GM12878 (cell line): ENCODE measurements at regions not wholly inside any gene's neighbourhood (a gene's known extent, or its start where the extent isn't known, plus 50 kb on each side); places are given as distances from the start of the nearest gene placed in this dataset.

ENCODE experiments used
- ATAC-seq: fragments of 200-7000 bp; cut with Tn5 transposase; 3 replicates; pipeline ENCODE4 v1.9.1; 2020; ENCODE audit warnings: mild to moderate bottlenecking, moderate library complexity
- BruUV-seq: library from RNA; stranded (reverse); fragments of 400-500 nt; replicated peaks from 2 replicates; lab custom pipeline; 2021; lab: Mats Ljungman, UMichigan
- CTCF ChIA-PET: fragments of 300-600 bp; sonication (Branson Sonifier 250); formaldehyde crosslinking; extraction: SDS; loops from one replicate; lab custom pipeline; 2021; ENCODE audit warnings: inconsistent platforms; lab: Yijun Ruan, JAX
- POLR2A ChIA-PET: fragments of 350-600 bp; formaldehyde crosslinking; extraction: SDS; loops from one replicate; lab custom pipeline; 2021; ENCODE audit warnings: inconsistent platforms; lab: Charles Lee
- RAD21 ChIA-PET: fragments of 300-600 bp; sonication (Branson Sonifier 250); formaldehyde crosslinking; loops from one replicate; lab custom pipeline; 2023; ENCODE audit warnings: antibody characterized with exemption; ENCODE audit not compliant: unreplicated experiment; lab: Charles Lee
- SMC1A ChIA-PET: fragments of 300-600 bp; sonication (Branson Sonifier 250); formaldehyde crosslinking; loops from one replicate; lab custom pipeline; 2023; ENCODE audit not compliant: unreplicated experiment, uncharacterized antibody; lab: Charles Lee
- DNase-seq: peaks from one replicate; pipeline ENCODE4 v3.0.0-alpha.2; 2011; ENCODE audit warnings: low read depth, low spot score
- FAIRE-seq: peaks from 3 replicates; lab custom pipeline; 2011; peaks lifted over from hg19 to GRCh38; lab: Jason Lieb, UNC
- H2AFZ ChIP-seq: 2 replicates; pipeline ENCODE4 v1.6.0; 2011; ENCODE audit warnings: low read depth, low read length, control low read depth; ENCODE audit not compliant: control insufficient read depth
- H3K27ac ChIP-seq: 2 replicates; pipeline ENCODE4 v1.5.1; 2011; ENCODE audit warnings: control low read depth; ENCODE audit not compliant: control insufficient read depth, insufficient read depth
- H3K27me3 ChIP-seq, 2 experiments: replicated peaks in 1 of 2; 2 replicates each; pipeline versions ENCODE4 v1.6.0 to v1.6.1; 2011; ENCODE audit warnings: low read length in 1 of 2; ENCODE audit not compliant: control insufficient read depth in 2 of 2, insufficient read depth in 2 of 2
- H3K36me3 ChIP-seq, 2 experiments: 2 replicates each; pipeline ENCODE4 v1.5.1; 2011; ENCODE audit warnings: low read length in 1 of 2; ENCODE audit not compliant: control insufficient read depth in 2 of 2, insufficient read depth in 2 of 2
- H3K4me1 ChIP-seq: 2 replicates; pipeline ENCODE4 v1.6.1; 2011; ENCODE audit warnings: mild to moderate bottlenecking, low read length, moderate library complexity, mixed read lengths; ENCODE audit not compliant: control insufficient read depth, insufficient read depth
- H3K4me2 ChIP-seq: 2 replicates; pipeline ENCODE4 v1.6.0; 2011; ENCODE audit warnings: control low read depth; ENCODE audit not compliant: control insufficient read depth, insufficient read depth
- H3K4me3 ChIP-seq: fragments of 200-600 bp; sonication (generic); 2 replicates; pipeline ENCODE4 v1.5.1; 2016
- H3K79me2 ChIP-seq: 2 replicates; pipeline ENCODE4 v1.6.0; 2011; ENCODE audit warnings: low read length; ENCODE audit not compliant: control insufficient read depth, insufficient read depth
- H3K9ac ChIP-seq: 2 replicates; pipeline ENCODE4 v1.8.0; 2011; ENCODE audit warnings: low read length, control low read depth, mixed read lengths; ENCODE audit not compliant: control insufficient read depth, insufficient read depth
- H3K9me3 ChIP-seq: replicated peaks from 3 replicates; pipeline ENCODE4 v1.5.1; 2011; ENCODE audit warnings: mild to moderate bottlenecking, low read length; ENCODE audit not compliant: control insufficient read depth, insufficient read depth
- H4K20me1 ChIP-seq: 2 replicates; pipeline ENCODE4 v1.6.0; 2011; ENCODE audit not compliant: control insufficient read depth, insufficient read depth
- ATF7 ChIP-seq: fragments of 450-650 bp; IDR thresholded peaks from 2 replicates; pipeline ENCODE4 v1.6.1; 2016; ENCODE audit warnings: low read depth, mild to moderate bottlenecking
- CBX5 ChIP-seq: sonication (generic); IDR thresholded peaks from 2 replicates; pipeline ENCODE4 v1.6.1; 2016; ENCODE audit warnings: low read depth, moderate library complexity, mild to moderate bottlenecking, inconsistent platforms
- CHD1 ChIP-seq: IDR thresholded peaks from 2 replicates; pipeline ENCODE4 v1.6.1; 2012; ENCODE audit warnings: low read depth, low read length, improper control_type of control experiment
- CHD4 ChIP-seq: fragments of 200-600 bp; sonication (generic); IDR thresholded peaks from 2 replicates; pipeline ENCODE4 v1.6.1; 2016; ENCODE audit warnings: mild to moderate bottlenecking
- FOXK2 ChIP-seq: fragments of 450-650 bp; IDR thresholded peaks from 2 replicates; pipeline ENCODE4 v1.6.1; 2017; ENCODE audit warnings: mild to moderate bottlenecking, moderate library complexity
- IRF4 ChIP-seq: IDR thresholded peaks from 2 replicates; pipeline ENCODE4 v1.6.1; 2011; ENCODE audit warnings: low read depth, low read length
- KLF5 ChIP-seq: fragments of 450-650 bp; IDR thresholded peaks from 2 replicates; pipeline ENCODE4 v1.6.1; 2014; ENCODE audit warnings: mild to moderate bottlenecking; ENCODE audit not compliant: partially characterized antibody
- NR2C1 ChIP-seq: fragments of 450-650 bp; IDR thresholded peaks from 2 replicates; pipeline ENCODE4 v1.6.1; 2017; ENCODE audit warnings: antibody characterized with exemption, mild to moderate bottlenecking, moderate library complexity
- NRF1 ChIP-seq: conservative IDR thresholded peaks from 2 replicates; pipeline ENCODE4 v1.6.1; 2011; ENCODE audit warnings: mild to moderate bottlenecking, low read depth, low read length, improper control_type of control experiment
- SMAD1 ChIP-seq: fragments of 450-650 bp; IDR thresholded peaks from 2 replicates; pipeline ENCODE4 v1.6.1; 2018; ENCODE audit warnings: mild to moderate bottlenecking, low read depth; ENCODE audit not compliant: partially characterized antibody
- TARDBP ChIP-seq: IDR thresholded peaks from 2 replicates; pipeline ENCODE4 v1.6.1; 2016; ENCODE audit warnings: borderline replicate concordance
- YY1 ChIP-seq: IDR thresholded peaks from 2 replicates; pipeline ENCODE4 v1.6.1; 2011; ENCODE audit warnings: low read depth, mild to moderate bottlenecking, low read length
- ZNF217 ChIP-seq: fragments of 450-650 bp; IDR thresholded peaks from 2 replicates; pipeline ENCODE4 v1.6.1; 2017; ENCODE audit warnings: antibody characterized with exemption, mild to moderate bottlenecking
- ZSCAN29 ChIP-seq: fragments of 450-650 bp; IDR thresholded peaks from 2 replicates; pipeline ENCODE4 v1.6.1; 2017; ENCODE audit warnings: mild to moderate bottlenecking, moderate library complexity
- ZZZ3 ChIP-seq: IDR thresholded peaks from 2 replicates; pipeline ENCODE4 v1.6.1; 2011; ENCODE audit warnings: low read depth; ENCODE audit not compliant: control insufficient read depth, insufficient read length
- WGBS: methylation state at CpG from one replicate; pipeline ENCODE4 v1.1.6; 2016; ENCODE audit warnings: low lambda C conversion rate; ENCODE audit not compliant: insufficient replicate concordance, insufficient coverage; ENCODE audit errors: missing lambda C conversion rate; 5-methylcytosine and 5-hydroxymethylcytosine counted together
- in situ Hi-C: fragments of 300-500 bp; cut with MboI; formaldehyde crosslinking; loops from 9 replicates; pipeline ENCODE4 v1.14.3; 2018; ENCODE audit warnings: mixed read lengths
- intact Hi-C: fragments of 100-400 bp; cut with micrococcal nuclease; formaldehyde crosslinking; loops from one replicate; pipeline ENCODE4 v1.14.2; 2022; ENCODE audit not compliant: unreplicated experiment
- TF ChIP-seq, protein P1 (sequence below): IDR thresholded peaks from 2 replicates; pipeline ENCODE4 v1.6.1; 2011; ENCODE audit warnings: low read depth, low read length, improper control_type of control experiment, borderline replicate concordance
- TF ChIP-seq, protein P2 (sequence below): IDR thresholded peaks from 2 replicates; pipeline ENCODE4 v1.6.1; 2012; ENCODE audit warnings: low read depth, low read length, improper control_type of control experiment
- TF ChIP-seq, protein P3 (sequence below), 3 experiments: IDR thresholded peaks in 2 of 3; conservative IDR thresholded peaks in 1 of 3; 2 replicates each; pipeline ENCODE4 v1.5.1; 2011; ENCODE audit warnings: low read depth in 3 of 3, low read length in 3 of 3, mild to moderate bottlenecking in 3 of 3, control low read depth in 2 of 3, moderate library complexity in 2 of 3, inconsistent platforms in 1 of 3, mixed read lengths in 1 of 3; ENCODE audit not compliant: control insufficient read depth in 2 of 3, insufficient read depth in 1 of 3; ENCODE audit errors: extremely low read depth in 1 of 3
- TF ChIP-seq, protein P4 (sequence below): fragments of 450-650 bp; IDR thresholded peaks from 2 replicates; pipeline ENCODE4 v1.6.1; 2018; ENCODE audit warnings: mild to moderate bottlenecking, low read depth, moderate library complexity; ENCODE audit not compliant: partially characterized antibody

DNA sequence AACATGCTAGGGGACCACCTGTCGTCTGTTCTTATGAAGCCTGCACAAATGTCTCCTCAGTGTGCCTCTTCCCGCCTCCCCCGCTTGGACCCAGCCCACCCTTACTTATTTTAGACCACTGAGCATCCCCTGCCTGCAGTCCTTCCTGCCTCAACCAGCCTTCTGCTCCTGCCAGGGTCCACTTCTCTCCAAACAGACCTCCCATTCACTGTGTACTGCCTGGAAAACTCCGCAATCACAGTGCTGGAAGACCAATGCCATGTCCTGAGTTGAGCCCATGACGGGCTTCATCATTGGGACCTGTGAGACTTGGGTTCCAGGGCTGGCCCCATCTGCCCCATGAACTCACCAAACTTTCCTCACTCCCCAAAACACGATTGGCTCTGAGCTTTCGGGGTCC lies 309.4 kb downstream of the IRX1 start:
- FAIRE-seq, result no peak
- ATAC-seq, result no peak
- H3K4me1 ChIP-seq, result no peaks in the 10 kb centered on the region
- no peak overlapping the region for H2AFZ ChIP-seq
- no peak overlapping the region for H3K4me3 ChIP-seq
- ChIA-PET RAD21 (no interaction called here), POLR2A (no interaction called here), SMC1A (no interaction called here), CTCF (no interaction called here)
- intact Hi-C loops (no loop called here), in situ Hi-C loops (no loop called here)
- H3K27me3 ChIP-seq, result no peaks in the 10 kb centered on the region
- no peaks in the 10 kb centered on the region for H3K9me3 ChIP-seq
- no peak overlapping the region for H3K27ac ChIP-seq
- TF ChIP-seq TARDBP (no peak), CHD4 (no peak), CHD1 (no peak), YY1 (no peak), NR2C1 (no peak), NRF1 (no peak), IRF4 (no peak), SMAD1 (no peak), ZZZ3 (no peak), KLF5 (no peak), ZSCAN29 (no peak), CBX5 (no peak), FOXK2 (no peak), ATF7 (no peak), ZNF217 (no peak)
- TF ChIP-seq, protein P1, sequence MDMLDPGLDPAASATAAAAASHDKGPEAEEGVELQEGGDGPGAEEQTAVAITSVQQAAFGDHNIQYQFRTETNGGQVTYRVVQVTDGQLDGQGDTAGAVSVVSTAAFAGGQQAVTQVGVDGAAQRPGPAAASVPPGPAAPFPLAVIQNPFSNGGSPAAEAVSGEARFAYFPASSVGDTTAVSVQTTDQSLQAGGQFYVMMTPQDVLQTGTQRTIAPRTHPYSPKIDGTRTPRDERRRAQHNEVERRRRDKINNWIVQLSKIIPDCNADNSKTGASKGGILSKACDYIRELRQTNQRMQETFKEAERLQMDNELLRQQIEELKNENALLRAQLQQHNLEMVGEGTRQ, result no peak
- TF ChIP-seq, protein P2, sequence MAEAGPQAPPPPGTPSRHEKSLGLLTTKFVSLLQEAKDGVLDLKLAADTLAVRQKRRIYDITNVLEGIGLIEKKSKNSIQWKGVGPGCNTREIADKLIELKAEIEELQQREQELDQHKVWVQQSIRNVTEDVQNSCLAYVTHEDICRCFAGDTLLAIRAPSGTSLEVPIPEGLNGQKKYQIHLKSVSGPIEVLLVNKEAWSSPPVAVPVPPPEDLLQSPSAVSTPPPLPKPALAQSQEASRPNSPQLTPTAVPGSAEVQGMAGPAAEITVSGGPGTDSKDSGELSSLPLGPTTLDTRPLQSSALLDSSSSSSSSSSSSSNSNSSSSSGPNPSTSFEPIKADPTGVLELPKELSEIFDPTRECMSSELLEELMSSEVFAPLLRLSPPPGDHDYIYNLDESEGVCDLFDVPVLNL, result no peak
- TF ChIP-seq, protein P3, sequence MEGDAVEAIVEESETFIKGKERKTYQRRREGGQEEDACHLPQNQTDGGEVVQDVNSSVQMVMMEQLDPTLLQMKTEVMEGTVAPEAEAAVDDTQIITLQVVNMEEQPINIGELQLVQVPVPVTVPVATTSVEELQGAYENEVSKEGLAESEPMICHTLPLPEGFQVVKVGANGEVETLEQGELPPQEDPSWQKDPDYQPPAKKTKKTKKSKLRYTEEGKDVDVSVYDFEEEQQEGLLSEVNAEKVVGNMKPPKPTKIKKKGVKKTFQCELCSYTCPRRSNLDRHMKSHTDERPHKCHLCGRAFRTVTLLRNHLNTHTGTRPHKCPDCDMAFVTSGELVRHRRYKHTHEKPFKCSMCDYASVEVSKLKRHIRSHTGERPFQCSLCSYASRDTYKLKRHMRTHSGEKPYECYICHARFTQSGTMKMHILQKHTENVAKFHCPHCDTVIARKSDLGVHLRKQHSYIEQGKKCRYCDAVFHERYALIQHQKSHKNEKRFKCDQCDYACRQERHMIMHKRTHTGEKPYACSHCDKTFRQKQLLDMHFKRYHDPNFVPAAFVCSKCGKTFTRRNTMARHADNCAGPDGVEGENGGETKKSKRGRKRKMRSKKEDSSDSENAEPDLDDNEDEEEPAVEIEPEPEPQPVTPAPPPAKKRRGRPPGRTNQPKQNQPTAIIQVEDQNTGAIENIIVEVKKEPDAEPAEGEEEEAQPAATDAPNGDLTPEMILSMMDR (IDR thresholded peaks at IDR 0.05 in 2 of 3, conservative IDR thresholded peaks at IDR 0.05 in 1 of 3; ENCODE audit: control insufficient read depth in 2 of 3, extremely low read depth in 1 of 3, insufficient read depth in 1 of 3, low read depth in 3 of 3, low read length in 3 of 3), result no peak
- TF ChIP-seq, protein P4, sequence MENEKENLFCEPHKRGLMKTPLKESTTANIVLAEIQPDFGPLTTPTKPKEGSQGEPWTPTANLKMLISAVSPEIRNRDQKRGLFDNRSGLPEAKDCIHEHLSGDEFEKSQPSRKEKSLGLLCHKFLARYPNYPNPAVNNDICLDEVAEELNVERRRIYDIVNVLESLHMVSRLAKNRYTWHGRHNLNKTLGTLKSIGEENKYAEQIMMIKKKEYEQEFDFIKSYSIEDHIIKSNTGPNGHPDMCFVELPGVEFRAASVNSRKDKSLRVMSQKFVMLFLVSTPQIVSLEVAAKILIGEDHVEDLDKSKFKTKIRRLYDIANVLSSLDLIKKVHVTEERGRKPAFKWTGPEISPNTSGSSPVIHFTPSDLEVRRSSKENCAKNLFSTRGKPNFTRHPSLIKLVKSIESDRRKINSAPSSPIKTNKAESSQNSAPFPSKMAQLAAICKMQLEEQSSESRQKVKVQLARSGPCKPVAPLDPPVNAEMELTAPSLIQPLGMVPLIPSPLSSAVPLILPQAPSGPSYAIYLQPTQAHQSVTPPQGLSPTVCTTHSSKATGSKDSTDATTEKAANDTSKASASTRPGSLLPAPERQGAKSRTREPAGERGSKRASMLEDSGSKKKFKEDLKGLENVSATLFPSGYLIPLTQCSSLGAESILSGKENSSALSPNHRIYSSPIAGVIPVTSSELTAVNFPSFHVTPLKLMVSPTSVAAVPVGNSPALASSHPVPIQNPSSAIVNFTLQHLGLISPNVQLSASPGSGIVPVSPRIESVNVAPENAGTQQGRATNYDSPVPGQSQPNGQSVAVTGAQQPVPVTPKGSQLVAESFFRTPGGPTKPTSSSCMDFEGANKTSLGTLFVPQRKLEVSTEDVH, result no peak
- 13% methylated on average over 7 of the region's 7 CpGs for WGBS
- no peak overlapping the region for H3K9ac ChIP-seq
- no TSS peak for BruUV-seq
- DNase-seq, result no peak
- H3K4me2 ChIP-seq, result no peak overlapping the region
- H3K79me2 ChIP-seq, result no peaks in the 10 kb centered on the region
- H4K20me1 ChIP-seq, result no peaks in the 10 kb centered on the region
- no peaks in the 10 kb centered on the region for H3K36me3 ChIP-seq
